Activated CD4-positive, alpha-beta T cell treated with anti-CD3 and anti-CD28 coated beads for 36 hours (primary cell): ENCODE measurements at regions not wholly inside any gene's neighbourhood (a gene's known extent, or its start where the extent isn't known, plus 50 kb on each side); places are given as distances from the start of the nearest gene placed in this dataset.

Experiments used
- ATAC-seq: fragments of 200-7000 bp; cut with Tn5 transposase; one replicate; pipeline ENCODE4 v1.10.0; 2021; ENCODE audit warnings: mild to moderate bottlenecking, moderate library complexity
- CTCF ChIA-PET: fragments of 350-600 bp; sonication (Branson Sonifier 250); formaldehyde crosslinking; loops from one replicate; lab custom pipeline; 2021; ENCODE audit warnings: antibody characterized with exemption; lab: Charles Lee
- POLR2A ChIA-PET: fragments of 350-600 bp; sonication (Branson Sonifier 250); formaldehyde crosslinking; loops from one replicate; lab custom pipeline; 2021; ENCODE audit warnings: antibody characterized with exemption, inconsistent platforms; lab: Charles Lee
- DNase-seq: peaks from one replicate; pipeline ENCODE4 v3.0.0-alpha.2; 2020
- H3K27ac Mint-ChIP-seq: one replicate; pipeline ENCODE4 v1.8.0; 2021; ENCODE audit warnings: mixed read lengths
- H3K27me3 Mint-ChIP-seq: one replicate; pipeline ENCODE4 v1.8.0; 2021; ENCODE audit warnings: mixed read lengths
- H3K36me3 Mint-ChIP-seq: one replicate; pipeline ENCODE4 v1.8.0; 2021; ENCODE audit warnings: low read depth, mixed read lengths
- H3K4me1 Mint-ChIP-seq: one replicate; pipeline ENCODE4 v1.8.0; 2021; ENCODE audit warnings: mixed read lengths
- H3K4me3 Mint-ChIP-seq: one replicate; pipeline ENCODE4 v1.8.0; 2021; ENCODE audit warnings: mild to moderate bottlenecking, moderate library complexity, mixed read lengths
- H3K9me3 Mint-ChIP-seq: one replicate; pipeline ENCODE4 v1.8.0; 2021; ENCODE audit warnings: low read depth, mixed read lengths
- intact Hi-C, 2 experiments: fragments of 100-400 bp; cut with DNase I in 1 of 2; cut with micrococcal nuclease in 1 of 2; formaldehyde crosslinking; loops; one replicate each; pipeline versions ENCODE4 v1.14.2 to v1.15.1; 2022 to 2024; cut with DNase I, micrococcal nuclease

GRCh38 chr1:234972411-234973191 is 156.0 kb downstream of the TOMM20 start:
- H3K36me3 Mint-ChIP-seq: peaks cover 2% of the 10 kb centered on the region
- H3K27me3 Mint-ChIP-seq: no peaks in the 10 kb centered on the region
- CTCF ChIA-PET: interaction anchor here (0.8 to 1.5 kb wide), 3 partner anchors 11 to 58 kb away, joined by 3 to 5 read pairs (median 5); no protein-coding TSS in a partner anchor
- no peak overlapping the region for H3K4me3 Mint-ChIP-seq
- DNase-seq (peak; percentile 56), ATAC-seq (peak; percentile 34)
- H3K27ac Mint-ChIP-seq: peak overlapping the region; percentile 85
- peaks cover 68% of the 10 kb centered on the region for H3K4me1 Mint-ChIP-seq
- POLR2A ChIA-PET: interaction anchor here (0.6 to 1.1 kb wide), 2 partner anchors 39 to 128 kb away, joined by 3 read pairs; no protein-coding TSS in a partner anchor
- peaks cover 1% of the 10 kb centered on the region for H3K9me3 Mint-ChIP-seq
- intact Hi-C loops: no loop called here

- Mint-ChIP-seq H3K4me1 (peaks cover 65% of the 10 kb centered on the region), H3K4me3 (no peak overlapping the region), H3K36me3 (peaks cover 2% of the 10 kb centered on the region), H3K27me3 (no peaks in the 10 kb centered on the region), H3K9me3 (peaks cover 1% of the 10 kb centered on the region), H3K27ac (peak overlapping the region; percentile 85)
- POLR2A ChIA-PET: interaction anchor here (0.6 to 1.2 kb wide), 3 partner anchors 9 to 350 kb away, joined by 3 to 5 read pairs (median 3); no protein-coding TSS in a partner anchor
- intact Hi-C loops: no loop called here
- CTCF ChIA-PET: interaction anchor here (0.8 to 2.3 kb wide), 3 partner anchors 8 to 59 kb away, joined by 3 to 14 read pairs (median 5); no protein-coding TSS in a partner anchor
- DNase-seq (peak; percentile 25), ATAC-seq (peak; percentile 46)
These were observed 156.9 kb downstream of the TOMM20 start for GRCh38 chr1:234971586-234972297.

- Mint-ChIP-seq H3K27ac (peak overlapping the region; percentile 85), H3K4me3 (no peak overlapping the region), H3K36me3 (peaks cover 6% of the 10 kb centered on the region), H3K27me3 (no peaks in the 10 kb centered on the region), H3K4me1 (peaks cover 69% of the 10 kb centered on the region), H3K9me3 (peaks cover 1% of the 10 kb centered on the region)
- ChIA-PET CTCF (interaction anchor here (0.7 to 2.3 kb wide), 7 partner anchors 8 to 471 kb away, joined by 3 to 14 read pairs (median 4); no protein-coding TSS in a partner anchor), POLR2A (interaction anchor here (0.6 to 1.2 kb wide), 2 partner anchors 9 to 349 kb away, joined by 3 to 5 read pairs; no protein-coding TSS in a partner anchor)
- peak; percentile 47 for DNase-seq
- ATAC-seq: peak; percentile 40
- intact Hi-C loops: no loop called here
These were observed 157.7 kb downstream of the TOMM20 start for GRCh38 chr1:234970731-234971476.

GRCh38 chr1:234970401-234970730 is 158.3 kb downstream of the TOMM20 start:
- peaks cover 68% of the 10 kb centered on the region for H3K4me1 Mint-ChIP-seq
- H3K9me3 Mint-ChIP-seq: no peaks in the 10 kb centered on the region
- peaks cover 7% of the 10 kb centered on the region for H3K36me3 Mint-ChIP-seq
- no peaks in the 10 kb centered on the region for H3K27me3 Mint-ChIP-seq
- intact Hi-C loops: no loop called here
- ChIA-PET POLR2A (interaction anchor here (1.1 to 1.2 kb wide), 2 partner anchors 10 to 41 kb away, joined by 5 read pairs; no protein-coding TSS in a partner anchor), CTCF (interaction anchor here (0.7 to 2.3 kb wide), 7 partner anchors 9 to 470 kb away, joined by 3 to 14 read pairs (median 4); no protein-coding TSS in a partner anchor)
- peak overlapping the region; percentile 85 for H3K27ac Mint-ChIP-seq
- ATAC-seq (peak; percentile 43), DNase-seq (no peak)
- no peak overlapping the region for H3K4me3 Mint-ChIP-seq

GRCh38 chr1:234969581-234970400 is 158.8 kb downstream of the TOMM20 start:
- DNase-seq (peak; percentile 46), ATAC-seq (peak; percentile 13)
- peak overlapping the region; percentile 56 for H3K27ac Mint-ChIP-seq
- intact Hi-C loops: loop anchor here in 1 of 2 experiments (10.0 kb wide), 1 partner anchor 465 kb away; no protein-coding TSS in a partner anchor
- POLR2A ChIA-PET: interaction anchor here (1.1 kb wide), 1 partner anchor 42 kb away, joined by 5 read pairs; no protein-coding TSS in a partner anchor
- H3K4me3 Mint-ChIP-seq: no peak overlapping the region
- peaks cover 10% of the 10 kb centered on the region for H3K36me3 Mint-ChIP-seq
- CTCF ChIA-PET: interaction anchor here (0.8 to 2.3 kb wide), 6 partner anchors 10 to 470 kb away, joined by 3 to 14 read pairs (median 4); no protein-coding TSS in a partner anchor
- no peaks in the 10 kb centered on the region for H3K27me3 Mint-ChIP-seq
- H3K9me3 Mint-ChIP-seq: no peaks in the 10 kb centered on the region
- peaks cover 68% of the 10 kb centered on the region for H3K4me1 Mint-ChIP-seq

- ChIA-PET POLR2A (no interaction called here), CTCF (interaction anchor here (0.8 kb wide), 1 partner anchor 18 kb away, joined by 3 read pairs; no protein-coding TSS in a partner anchor)
- no peaks in the 10 kb centered on the region for H3K27me3 Mint-ChIP-seq
- DNase-seq (peak; percentile 16), ATAC-seq (no peak)
- H3K27ac Mint-ChIP-seq: peak overlapping the region; percentile 56
- peaks cover 10% of the 10 kb centered on the region for H3K36me3 Mint-ChIP-seq
- no peaks in the 10 kb centered on the region for H3K9me3 Mint-ChIP-seq
- intact Hi-C loops: loop anchor here in 1 of 2 experiments (10.0 kb wide), 1 partner anchor 464 kb away; no protein-coding TSS in a partner anchor
- no peak overlapping the region for H3K4me3 Mint-ChIP-seq
- H3K4me1 Mint-ChIP-seq: peaks cover 70% of the 10 kb centered on the region
These were observed 159.6 kb downstream of the TOMM20 start for GRCh38 chr1:234969011-234969441.

GRCh38 chr1:234968451-234968850 is 160.2 kb downstream of the TOMM20 start:
- H3K36me3 Mint-ChIP-seq: peaks cover 12% of the 10 kb centered on the region
- ChIA-PET CTCF (no interaction called here), POLR2A (no interaction called here)
- H3K9me3 Mint-ChIP-seq: no peaks in the 10 kb centered on the region
- ATAC-seq (no peak), DNase-seq (peak; percentile 11)
- no peak overlapping the region for H3K27ac Mint-ChIP-seq
- no peaks in the 10 kb centered on the region for H3K27me3 Mint-ChIP-seq
- peaks cover 74% of the 10 kb centered on the region for H3K4me1 Mint-ChIP-seq
- intact Hi-C loops: loop anchor here in 1 of 2 experiments (10.0 kb wide), 1 partner anchor 464 kb away; no protein-coding TSS in a partner anchor
- H3K4me3 Mint-ChIP-seq: no peak overlapping the region

GRCh38 chr1:234967121-234967520 is 161.5 kb downstream of the TOMM20 start:
- Mint-ChIP-seq H3K36me3 (peaks cover 13% of the 10 kb centered on the region), H3K27me3 (no peaks in the 10 kb centered on the region), H3K4me3 (no peak overlapping the region), H3K4me1 (peaks cover 74% of the 10 kb centered on the region), H3K9me3 (no peaks in the 10 kb centered on the region), H3K27ac (no peak overlapping the region)
- ATAC-seq (no peak), DNase-seq (peak; percentile 2)
- intact Hi-C loops: loop anchor here in 1 of 2 experiments (10.0 kb wide), 1 partner anchor 462 kb away; no protein-coding TSS in a partner anchor
- CTCF ChIA-PET: no interaction called here
- POLR2A ChIA-PET: no interaction called here

GRCh38 chr1:234965111-234965510 is 163.5 kb downstream of the TOMM20 start:
- DNase-seq (peak; percentile 7), ATAC-seq (no peak)
- Mint-ChIP-seq H3K9me3 (no peaks in the 10 kb centered on the region), H3K4me3 (no peak overlapping the region), H3K27ac (peak overlapping the region; percentile 89), H3K4me1 (peaks cover 74% of the 10 kb centered on the region), H3K27me3 (no peaks in the 10 kb centered on the region), H3K36me3 (peaks cover 13% of the 10 kb centered on the region)
- intact Hi-C loops: loop anchor here in 1 of 2 experiments (10.0 kb wide), 1 partner anchor 460 kb away; no protein-coding TSS in a partner anchor
- POLR2A ChIA-PET: interaction anchor here (0.7 kb wide), 1 partner anchor 25 kb away, joined by 10 read pairs; no protein-coding TSS in a partner anchor
- CTCF ChIA-PET: interaction anchor here (0.7 to 1.3 kb wide), 2 partner anchors 9 to 196 kb away, joined by 3 read pairs; partner anchors contain the start of gene RBM34
